GM18520 (cell line): ENCODE measurements at regions not wholly inside any gene's neighbourhood (a gene's known extent, or its start where the extent isn't known, plus 50 kb on each side); places are given as distances from the start of the nearest gene placed in this dataset.

Experiments
- ATAC-seq: cut with Tn5 transposase; IDR thresholded peaks from one replicate; pipeline ENCODE4 v1.9.1; 2021; ENCODE audit not compliant: unreplicated experiment

- ATAC-seq: no peak
These were observed 718.1 kb upstream of the SOX9 start for GRCh38 chr17:71402661-71403141.

DNA sequence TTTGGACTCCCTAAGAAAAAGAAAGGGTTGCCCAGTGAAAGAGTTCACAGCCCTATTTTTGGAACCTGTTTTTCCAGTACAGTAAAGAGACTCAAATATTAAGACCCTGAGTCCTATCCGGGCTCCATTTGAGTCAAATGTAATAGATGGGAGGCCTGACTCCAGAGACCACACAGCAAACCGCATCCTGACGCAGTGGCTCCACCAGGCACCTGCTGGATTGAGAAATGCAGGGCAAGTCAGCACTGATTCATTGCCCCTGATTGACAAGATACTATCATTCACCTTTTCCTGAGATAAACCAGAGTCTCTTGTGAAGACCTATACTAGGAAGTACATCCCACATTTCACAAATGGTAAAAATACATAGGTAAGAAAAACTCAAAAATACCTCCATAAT, 715.7 kb upstream of the SOX9 start:
- ATAC-seq: no peak

- ATAC-seq: no peak
These were observed 712.8 kb upstream of the SOX9 start for GRCh38 chr17:71407981-71408380.

DNA sequence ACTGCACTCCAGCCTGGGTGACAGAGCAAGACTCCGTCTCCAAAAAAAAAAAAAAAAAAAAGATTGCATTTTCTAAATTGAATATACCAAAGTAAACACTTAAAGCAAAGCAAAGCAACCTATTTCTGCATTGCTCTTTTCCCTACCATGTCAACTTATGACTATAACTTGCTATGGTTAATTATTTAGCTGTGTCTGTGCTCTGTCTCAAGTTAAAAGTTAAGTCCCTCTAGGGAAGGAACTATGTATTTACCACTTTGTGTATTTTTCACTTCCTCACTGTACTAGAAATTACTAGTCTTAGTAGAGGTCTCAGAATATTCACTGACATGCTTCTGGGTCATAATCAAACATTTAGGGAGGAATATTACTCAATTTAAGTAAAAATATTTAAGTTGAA, 711.7 kb upstream of the SOX9 start:
- no peak for ATAC-seq

- no peak for ATAC-seq
These were observed 711.1 kb upstream of the SOX9 start for GRCh38 chr17:71409712-71410111.

DNA sequence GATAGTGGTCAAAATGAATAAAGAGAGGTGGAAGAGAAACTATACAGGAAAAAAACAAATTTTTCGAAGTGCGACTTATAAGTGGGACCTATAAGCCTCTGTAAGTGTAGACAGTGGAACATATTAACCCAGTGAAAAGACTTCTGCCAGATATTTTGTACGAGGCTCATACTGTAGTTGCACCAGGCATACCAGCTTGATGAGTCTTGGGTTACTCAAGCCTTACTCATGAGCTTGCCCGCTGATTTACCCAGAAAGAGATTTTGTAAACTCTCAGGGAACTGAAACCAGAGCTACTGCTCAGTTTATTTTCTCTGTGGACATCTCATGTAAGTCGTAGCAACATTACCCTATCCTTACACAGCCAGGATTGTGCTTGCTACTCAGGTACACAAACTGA, 708.0 kb upstream of the SOX9 start:
- no peak for ATAC-seq

DNA sequence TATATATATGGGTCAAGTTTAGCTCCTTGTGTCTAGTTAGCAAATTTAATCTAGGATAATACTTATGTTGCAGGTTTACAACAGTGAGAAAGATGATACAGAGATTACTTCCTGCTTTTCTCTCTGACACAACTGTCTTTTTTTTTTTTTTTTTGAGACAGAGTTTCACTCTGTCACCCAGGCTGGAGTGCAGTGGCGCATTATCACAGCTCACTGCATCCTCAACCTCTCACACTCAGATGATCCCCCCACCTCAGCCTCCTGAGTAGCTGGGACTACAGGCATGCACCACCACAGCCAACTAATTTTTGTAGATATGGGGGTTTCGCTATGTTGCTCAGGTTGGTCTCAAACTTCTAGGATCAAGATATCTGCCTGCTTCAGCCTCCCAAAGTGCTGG, 706.9 kb upstream of the SOX9 start:
- ATAC-seq: no peak

- ATAC-seq: no peak
These were observed 703.7 kb upstream of the SOX9 start for GRCh38 chr17:71417142-71417541.

DNA sequence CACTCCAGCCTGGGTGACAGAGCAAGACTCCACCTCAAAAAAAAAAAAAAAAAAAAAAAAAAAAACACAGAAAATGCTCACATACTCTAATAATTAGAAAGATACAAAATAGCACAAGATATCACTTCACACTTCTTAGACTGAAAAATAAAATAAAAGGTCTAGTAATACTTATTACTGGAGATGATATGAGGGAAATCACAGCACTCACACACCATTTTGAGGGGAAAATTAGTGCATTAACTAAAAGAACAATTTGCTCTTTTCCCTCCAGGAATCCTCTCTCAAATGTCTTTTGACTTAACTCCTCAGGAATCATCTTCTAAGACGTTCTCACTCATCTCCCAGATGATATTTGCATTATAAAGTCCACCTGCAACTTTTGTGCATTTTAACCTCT, 697.9 kb upstream of the SOX9 start:
- no peak for ATAC-seq

DNA sequence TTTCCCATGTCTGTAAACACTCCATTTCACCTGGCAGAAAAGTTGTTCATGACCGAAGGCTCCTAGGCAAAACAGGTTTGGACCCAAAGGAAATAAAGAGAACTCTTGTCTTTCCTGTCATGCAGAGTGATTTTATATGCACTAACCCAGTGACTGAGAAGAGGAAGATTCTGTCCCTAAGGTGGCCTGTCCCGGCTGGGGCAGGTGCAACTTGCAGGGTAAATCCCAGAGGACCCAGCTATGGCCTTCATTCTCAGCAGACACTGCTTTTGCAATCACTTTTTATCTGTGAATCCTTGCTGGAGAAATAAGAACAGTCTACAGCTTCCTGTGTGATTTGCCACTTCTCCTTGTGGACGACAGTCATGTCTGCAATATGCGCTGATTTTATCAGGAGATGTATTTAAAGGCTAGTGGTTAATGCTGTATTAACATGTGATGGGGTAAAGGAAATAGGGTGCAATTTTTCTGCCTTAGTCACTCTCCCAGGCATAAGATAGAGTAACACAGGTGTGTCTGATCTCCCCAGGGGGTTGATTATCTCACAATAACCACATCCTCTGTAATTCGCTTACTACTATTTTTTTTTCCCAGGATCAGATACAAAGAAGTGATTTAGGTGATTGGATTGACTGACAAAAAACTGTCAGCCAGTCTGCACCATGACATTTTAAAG, 696.8 kb upstream of the SOX9 start:
- no peak for ATAC-seq

DNA sequence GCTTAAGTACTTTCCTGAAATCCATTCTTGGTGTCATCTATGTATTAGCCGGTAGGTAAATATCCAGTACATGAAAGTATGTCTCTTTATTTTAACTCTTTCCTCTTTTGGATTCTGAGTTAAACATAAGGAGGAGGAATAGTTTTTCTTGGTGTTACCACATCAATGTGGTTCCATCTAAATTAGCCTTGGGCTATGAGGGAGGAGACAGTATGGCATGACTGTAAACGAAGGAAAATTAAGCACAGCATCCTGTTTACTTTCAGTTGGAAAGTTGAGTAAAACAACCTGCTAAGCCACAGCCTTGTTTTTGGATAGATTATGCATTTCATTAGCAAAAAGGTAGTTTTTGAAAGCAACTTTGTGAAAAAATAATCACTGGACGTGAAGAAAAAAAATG, 693.0 kb upstream of the SOX9 start:
- no peak for ATAC-seq

GRCh38 chr17:71428897-71429296, 691.9 kb upstream of the SOX9 start:
- no peak for ATAC-seq

DNA sequence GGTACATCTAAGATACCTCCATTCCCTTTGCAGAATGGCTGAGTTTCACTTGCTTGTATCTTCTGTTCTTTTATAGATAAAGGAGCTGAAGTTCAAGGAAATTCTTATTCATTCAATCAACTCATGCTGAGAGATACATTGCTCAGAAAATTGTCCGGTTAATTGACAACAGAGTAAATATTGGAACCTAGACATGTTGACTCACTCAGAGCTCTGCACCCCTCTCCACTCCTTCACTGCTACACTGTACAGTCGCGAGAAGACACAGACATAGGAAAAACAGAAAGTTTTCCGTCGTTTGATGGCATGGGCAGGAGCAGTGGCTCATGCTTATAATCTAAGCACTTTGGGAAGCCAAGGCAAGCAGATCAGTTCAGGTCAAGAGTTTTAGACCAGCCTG, 690.5 kb upstream of the SOX9 start:
- ATAC-seq: no peak

GRCh38 chr17:71431146-71431545, 689.7 kb upstream of the SOX9 start:
- ATAC-seq: no peak

GRCh38 chr17:71432378-71433315, 688.2 kb upstream of the SOX9 start:
- ATAC-seq: no peak

- ATAC-seq: no peak
These were observed 686.1 kb upstream of the SOX9 start for GRCh38 chr17:71434716-71435115.

DNA sequence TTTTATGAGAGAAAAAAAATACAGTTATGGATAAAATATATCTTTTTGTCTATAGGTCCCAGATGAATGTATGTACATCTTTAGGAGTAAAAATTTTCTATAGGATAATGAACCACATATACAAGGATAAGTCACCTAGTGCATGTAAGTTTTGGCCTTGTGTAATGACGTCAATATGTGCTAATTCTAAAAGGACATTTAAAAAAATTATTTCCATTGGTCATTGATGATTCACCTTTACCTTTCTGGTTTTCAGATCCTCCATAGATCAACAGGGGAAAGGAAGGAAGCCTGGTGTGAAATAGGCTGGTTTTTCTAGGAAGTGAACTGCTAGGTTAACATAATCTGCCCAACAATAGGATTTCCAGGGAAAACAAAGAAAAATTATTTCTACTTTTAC, 684.3 kb upstream of the SOX9 start:
- no peak for ATAC-seq

GRCh38 chr17:71437166-71437565, 683.7 kb upstream of the SOX9 start:
- ATAC-seq: no peak

- no peak for ATAC-seq
These were observed 682.1 kb upstream of the SOX9 start for GRCh38 chr17:71438631-71439146.

- no peak for ATAC-seq
These were observed 680.3 kb upstream of the SOX9 start for GRCh38 chr17:71440513-71440912.

DNA sequence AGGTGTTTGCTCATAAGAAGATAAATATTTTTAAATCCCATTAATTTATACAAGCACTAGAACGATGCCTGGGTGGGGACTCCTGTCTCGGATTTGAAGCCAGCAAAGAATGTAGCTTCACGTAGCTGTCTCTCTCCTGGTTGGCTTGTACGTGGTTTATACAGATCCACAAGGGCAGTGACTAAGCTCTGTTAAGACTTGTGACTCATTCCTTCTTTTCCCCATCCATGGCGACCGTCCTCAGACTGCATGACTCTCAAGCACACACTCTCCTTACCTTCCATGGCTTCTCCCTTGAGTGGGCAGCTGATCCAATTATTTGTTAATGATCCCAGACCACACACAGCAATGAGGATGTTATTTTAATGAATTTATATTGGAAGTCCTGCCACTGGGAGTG, 679.7 kb upstream of the SOX9 start:
- ATAC-seq: no peak

DNA sequence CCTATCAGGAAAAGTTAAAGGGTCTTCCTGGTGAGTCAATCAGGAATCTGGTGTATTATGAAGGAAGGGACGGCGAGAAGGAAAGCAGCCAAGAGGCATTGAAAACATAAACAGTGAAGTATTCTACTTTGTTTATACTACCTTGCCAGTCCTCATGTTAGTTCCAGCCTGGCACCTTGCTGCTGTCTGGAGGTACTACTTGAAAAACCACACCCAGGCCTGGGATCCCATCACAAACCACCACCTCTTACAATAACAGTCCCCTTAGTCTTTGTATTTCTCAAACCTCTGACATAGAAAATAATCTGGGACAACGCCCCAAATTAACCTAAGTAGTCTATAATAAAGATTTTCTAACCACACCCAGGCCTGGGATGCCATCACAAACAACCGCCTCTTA, 676.7 kb upstream of the SOX9 start:
- no peak for ATAC-seq
